ENCODE measurements at regions not wholly inside any gene's neighbourhood (a gene's known extent, or its start where the extent isn't known, plus 50 kb on each side); places are given as distances from the start of the nearest gene placed in this dataset.

DNA sequence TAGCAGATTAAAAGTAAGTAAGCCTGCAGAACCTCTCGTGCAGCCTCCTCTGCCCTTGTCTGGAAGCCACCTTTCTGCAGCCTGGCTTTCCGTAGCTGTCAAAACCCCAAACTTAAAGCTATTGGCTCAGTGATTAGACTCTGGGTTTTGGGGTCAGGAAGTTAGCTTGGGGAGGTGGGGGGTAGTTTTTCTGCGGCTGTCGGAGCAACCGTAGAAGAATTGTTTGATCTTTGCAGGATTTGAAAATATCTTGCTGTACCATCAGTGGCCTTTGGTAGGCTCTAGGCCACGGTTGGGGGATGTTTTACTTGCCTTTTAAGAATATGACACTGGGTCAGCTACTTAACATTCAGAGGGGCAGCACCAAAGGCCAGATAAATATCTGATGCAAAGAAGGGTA, 88.4 kb upstream of the RASGRP1 start:
- H3K4me1 ChIP-seq (ENCODE audit: low read length) = no peaks in the 10 kb centered on the region
- H3K27ac ChIP-seq (ENCODE audit: low read length) = no peak overlapping the region

GRCh38 chr15:38658431-38658830, 93.8 kb upstream of the RASGRP1 start:
- no peak overlapping the region for H2AFZ ChIP-seq (ENCODE audit: low read length)

More for the DNA sequence above, 88.4 kb upstream of the RASGRP1 start:
- no peaks in the 10 kb centered on the region for H3K9me3 ChIP-seq (replicated peaks; ENCODE audit: insufficient read depth, low read length)
- H2AFZ ChIP-seq (ENCODE audit: low read length) = no peak overlapping the region
- H3F3A ChIP-seq (ENCODE audit: insufficient read depth, low read length) = no peaks in the 10 kb centered on the region
- no peaks in the 10 kb centered on the region for H3K79me2 ChIP-seq (ENCODE audit: low read length)
- no peaks in the 10 kb centered on the region for H4K20me1 ChIP-seq (ENCODE audit: insufficient read depth, low read length)
- H3K27me3 ChIP-seq (replicated peaks; ENCODE audit: insufficient read depth, low read length) = no peaks in the 10 kb centered on the region
- H3K36me3 ChIP-seq (replicated peaks; ENCODE audit: insufficient read depth, low read length) = no peaks in the 10 kb centered on the region
- H3K4me2 ChIP-seq (ENCODE audit: low read depth, low read length) = no peak overlapping the region
- TF ChIP-seq, protein P1, sequence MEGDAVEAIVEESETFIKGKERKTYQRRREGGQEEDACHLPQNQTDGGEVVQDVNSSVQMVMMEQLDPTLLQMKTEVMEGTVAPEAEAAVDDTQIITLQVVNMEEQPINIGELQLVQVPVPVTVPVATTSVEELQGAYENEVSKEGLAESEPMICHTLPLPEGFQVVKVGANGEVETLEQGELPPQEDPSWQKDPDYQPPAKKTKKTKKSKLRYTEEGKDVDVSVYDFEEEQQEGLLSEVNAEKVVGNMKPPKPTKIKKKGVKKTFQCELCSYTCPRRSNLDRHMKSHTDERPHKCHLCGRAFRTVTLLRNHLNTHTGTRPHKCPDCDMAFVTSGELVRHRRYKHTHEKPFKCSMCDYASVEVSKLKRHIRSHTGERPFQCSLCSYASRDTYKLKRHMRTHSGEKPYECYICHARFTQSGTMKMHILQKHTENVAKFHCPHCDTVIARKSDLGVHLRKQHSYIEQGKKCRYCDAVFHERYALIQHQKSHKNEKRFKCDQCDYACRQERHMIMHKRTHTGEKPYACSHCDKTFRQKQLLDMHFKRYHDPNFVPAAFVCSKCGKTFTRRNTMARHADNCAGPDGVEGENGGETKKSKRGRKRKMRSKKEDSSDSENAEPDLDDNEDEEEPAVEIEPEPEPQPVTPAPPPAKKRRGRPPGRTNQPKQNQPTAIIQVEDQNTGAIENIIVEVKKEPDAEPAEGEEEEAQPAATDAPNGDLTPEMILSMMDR (IDR thresholded peaks at IDR 0.05; ENCODE audit: low read length) = no peak
- TF ChIP-seq EZH2phosphoT487 (IDR thresholded peaks at IDR 0.05; ENCODE audit: low read length) = no peak
- no peak for TF ChIP-seq EZH2 (optimal IDR thresholded peaks at IDR 0.05; ENCODE audit: low read depth, low read length)
- DNase-seq = no peak
- H3K4me3 ChIP-seq (ENCODE audit: low read length) = no peak overlapping the region
- no peaks in the 10 kb centered on the region for H3K9me2 ChIP-seq (replicated peaks; ENCODE audit: insufficient read depth, low read length)
- H3K9ac ChIP-seq (ENCODE audit: low read length) = no peak overlapping the region

DNA sequence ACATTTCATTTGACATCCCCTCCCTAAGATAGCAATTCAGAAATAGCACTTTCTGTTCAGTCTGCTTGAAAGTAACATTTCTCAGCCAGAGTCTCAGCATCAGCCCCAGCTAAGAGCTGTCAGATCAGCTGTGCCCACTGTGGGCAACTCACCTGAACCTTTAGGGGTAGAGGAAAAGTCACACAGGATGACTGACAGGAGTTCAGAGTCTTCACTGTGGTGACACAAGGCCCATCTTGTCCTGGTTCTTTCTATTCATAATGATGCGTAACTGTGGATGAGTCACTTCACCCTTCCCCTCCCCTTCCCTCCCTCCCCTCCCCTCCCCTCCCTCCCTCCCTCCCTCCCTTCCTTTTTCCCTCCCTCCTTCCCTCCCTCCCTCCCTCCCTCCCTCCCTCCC, 96.1 kb upstream of the RASGRP1 start:
- no peaks in the 10 kb centered on the region for H4K20me1 ChIP-seq (ENCODE audit: insufficient read depth, low read length)
- no peaks in the 10 kb centered on the region for H3K36me3 ChIP-seq (replicated peaks; ENCODE audit: insufficient read depth, low read length)
- DNase-seq = no peak
- no peaks in the 10 kb centered on the region for H3K9me3 ChIP-seq (replicated peaks; ENCODE audit: insufficient read depth, low read length)
- H3K9ac ChIP-seq (ENCODE audit: low read length) = no peak overlapping the region
- no peak overlapping the region for H3K27ac ChIP-seq (ENCODE audit: low read length)
- H3K79me2 ChIP-seq (ENCODE audit: low read length) = no peaks in the 10 kb centered on the region
- no peak overlapping the region for H3K4me3 ChIP-seq (ENCODE audit: low read length)
- no peaks in the 10 kb centered on the region for H3F3A ChIP-seq (ENCODE audit: insufficient read depth, low read length)
- no peaks in the 10 kb centered on the region for H3K27me3 ChIP-seq (replicated peaks; ENCODE audit: insufficient read depth, low read length)
- no peak overlapping the region for H3K4me2 ChIP-seq (ENCODE audit: low read depth, low read length)
- H2AFZ ChIP-seq (ENCODE audit: low read length) = no peak overlapping the region
- TF ChIP-seq, protein P1 (IDR thresholded peaks at IDR 0.05; ENCODE audit: low read length) = no peak
- TF ChIP-seq EZH2 (optimal IDR thresholded peaks at IDR 0.05; ENCODE audit: low read depth, low read length) (no peak), EZH2phosphoT487 (IDR thresholded peaks at IDR 0.05; ENCODE audit: low read length) (no peak)
- H3K9me2 ChIP-seq (replicated peaks; ENCODE audit: insufficient read depth, low read length) = no peaks in the 10 kb centered on the region
- no peaks in the 10 kb centered on the region for H3K4me1 ChIP-seq (ENCODE audit: low read length)

More at GRCh38 chr15:38658431-38658830, 93.8 kb upstream of the RASGRP1 start:
- Histone ChIP-seq H4K20me1 (ENCODE audit: insufficient read depth, low read length) (no peaks in the 10 kb centered on the region), H3K9ac (ENCODE audit: low read length) (no peak overlapping the region), H3K9me3 (replicated peaks; ENCODE audit: insufficient read depth, low read length) (no peaks in the 10 kb centered on the region), H3K4me3 (ENCODE audit: low read length) (no peak overlapping the region), H3K9me2 (replicated peaks; ENCODE audit: insufficient read depth, low read length) (no peaks in the 10 kb centered on the region), H3K36me3 (replicated peaks; ENCODE audit: insufficient read depth, low read length) (no peaks in the 10 kb centered on the region), H3K4me1 (ENCODE audit: low read length) (no peaks in the 10 kb centered on the region), H3F3A (ENCODE audit: insufficient read depth, low read length) (no peaks in the 10 kb centered on the region), H3K27me3 (replicated peaks; ENCODE audit: insufficient read depth, low read length) (no peaks in the 10 kb centered on the region), H3K4me2 (ENCODE audit: low read depth, low read length) (no peak overlapping the region), H3K79me2 (ENCODE audit: low read length) (no peaks in the 10 kb centered on the region), H3K27ac (ENCODE audit: low read length) (no peak overlapping the region)
- DNase-seq = no peak
- TF ChIP-seq EZH2 (optimal IDR thresholded peaks at IDR 0.05; ENCODE audit: low read depth, low read length) = no peak
- TF ChIP-seq, protein P1 (IDR thresholded peaks at IDR 0.05; ENCODE audit: low read length) = no peak
- no peak for TF ChIP-seq EZH2phosphoT487 (IDR thresholded peaks at IDR 0.05; ENCODE audit: low read length)

All from MM.1S (cell line).